Ishikawa (cell line): ENCODE measurements at regions not wholly inside any gene's neighbourhood (a gene's known extent, or its start where the extent isn't known, plus 50 kb on each side); places are given as distances from the start of the nearest gene placed in this dataset.

Experiments used
- CEBPB ChIP-seq: IDR thresholded peaks from 2 replicates; pipeline ENCODE4 v1.6.1; 2012
- CREB1 ChIP-seq: IDR thresholded peaks from 2 replicates; pipeline ENCODE4 v1.6.1; 2012; ENCODE audit warnings: low read depth
- EGR1 ChIP-seq: IDR thresholded peaks from 2 replicates; pipeline ENCODE4 v1.6.1; 2012
- EP300 ChIP-seq: IDR thresholded peaks from 2 replicates; pipeline ENCODE4 v1.6.1; 2012; ENCODE audit warnings: borderline replicate concordance
- FOXM1 ChIP-seq: IDR thresholded peaks from 2 replicates; pipeline ENCODE4 v1.6.1; 2012; ENCODE audit warnings: low read depth, borderline replicate concordance
- MAX ChIP-seq: IDR thresholded peaks from 2 replicates; pipeline ENCODE4 v1.6.1; 2012
- NFIC ChIP-seq: IDR thresholded peaks from 2 replicates; pipeline ENCODE4 v1.6.1; 2012
- RAD21 ChIP-seq: IDR thresholded peaks from 2 replicates; pipeline ENCODE4 v1.6.1; 2012; ENCODE audit warnings: low read depth
- REST ChIP-seq: IDR thresholded peaks from 2 replicates; pipeline ENCODE4 v1.6.1; 2012; ENCODE audit warnings: low read depth, mild to moderate bottlenecking
- TAF1 ChIP-seq: IDR thresholded peaks from 2 replicates; pipeline ENCODE4 v1.6.1; 2012; ENCODE audit warnings: low read depth, mild to moderate bottlenecking
- TCF12 ChIP-seq: IDR thresholded peaks from 2 replicates; pipeline ENCODE4 v1.6.1; 2012; ENCODE audit warnings: low read depth
- TEAD4 ChIP-seq: IDR thresholded peaks from 2 replicates; pipeline ENCODE4 v1.6.1; 2012
- YY1 ChIP-seq: IDR thresholded peaks from 2 replicates; pipeline ENCODE4 v1.6.1; 2012; ENCODE audit warnings: low read depth
- ZBTB7A ChIP-seq: IDR thresholded peaks from 2 replicates; pipeline ENCODE4 v1.6.1; 2012; ENCODE audit warnings: low read depth
- TF ChIP-seq, protein P1 (sequence below): IDR thresholded peaks from 2 replicates; pipeline ENCODE4 v1.6.1; 2012

DNA sequence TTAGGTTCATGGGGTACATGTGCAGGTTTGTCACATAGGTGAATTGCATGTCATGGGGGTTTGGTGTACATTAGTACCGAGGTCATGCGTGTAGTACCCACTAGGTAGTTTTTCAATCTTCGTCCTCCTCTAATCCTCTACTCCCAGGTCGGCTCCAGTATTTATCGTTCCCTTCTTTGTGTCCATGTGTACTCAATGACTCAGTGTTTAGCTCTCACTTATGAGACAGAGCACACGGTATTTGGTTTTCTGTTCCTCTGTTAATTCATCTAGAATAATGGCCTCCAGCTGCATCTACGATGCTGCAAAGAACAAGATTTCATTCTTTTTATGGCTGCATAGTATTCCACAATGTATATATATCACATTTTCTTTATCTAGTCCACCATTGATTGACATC, 850.9 kb upstream of the MDGA2 start:
- TF ChIP-seq ZBTB7A (no peak), NFIC (no peak), TCF12 (no peak)

GRCh38 chr14:48504921-48505320, 829.5 kb upstream of the MDGA2 start:
- TF ChIP-seq FOXM1: no peak
- no peak for TF ChIP-seq TEAD4
- TF ChIP-seq MAX: no peak
- TF ChIP-seq NFIC: no peak
- no peak for TF ChIP-seq ZBTB7A
- TF ChIP-seq, protein P1, sequence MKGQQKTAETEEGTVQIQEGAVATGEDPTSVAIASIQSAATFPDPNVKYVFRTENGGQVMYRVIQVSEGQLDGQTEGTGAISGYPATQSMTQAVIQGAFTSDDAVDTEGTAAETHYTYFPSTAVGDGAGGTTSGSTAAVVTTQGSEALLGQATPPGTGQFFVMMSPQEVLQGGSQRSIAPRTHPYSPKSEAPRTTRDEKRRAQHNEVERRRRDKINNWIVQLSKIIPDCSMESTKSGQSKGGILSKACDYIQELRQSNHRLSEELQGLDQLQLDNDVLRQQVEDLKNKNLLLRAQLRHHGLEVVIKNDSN: no peak

DNA sequence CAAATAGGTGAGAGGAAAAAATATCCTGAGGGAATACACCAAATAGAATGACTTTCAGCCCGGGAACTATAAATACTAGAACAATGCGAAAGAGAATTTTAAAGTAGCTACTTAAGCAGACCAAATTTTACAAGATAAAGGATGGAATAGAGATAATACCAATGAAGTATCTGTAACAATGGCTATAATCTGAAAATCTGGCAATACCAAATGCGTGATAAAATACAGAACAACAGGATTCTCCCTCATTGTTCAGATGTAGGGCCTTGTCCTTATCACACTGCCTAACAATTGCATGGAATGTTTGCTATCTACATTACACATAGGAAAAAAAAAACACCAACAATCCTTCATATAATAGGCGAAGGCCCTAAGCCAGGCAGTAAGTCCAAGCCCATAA, 815.4 kb upstream of the MDGA2 start:
- no peak for TF ChIP-seq RAD21
- TF ChIP-seq YY1: no peak
- no peak for TF ChIP-seq MAX
- no peak for TF ChIP-seq CEBPB
- no peak for TF ChIP-seq TEAD4
- TF ChIP-seq EP300: no peak
- TF ChIP-seq NFIC: no peak
- TF ChIP-seq FOXM1: no peak
- TF ChIP-seq, protein P1: no peak
- TF ChIP-seq CREB1: no peak
- no peak for TF ChIP-seq ZBTB7A

- TF ChIP-seq, protein P1: no peak
- no peak for TF ChIP-seq CREB1
- TF ChIP-seq TAF1: no peak
- TF ChIP-seq TCF12: no peak
- TF ChIP-seq ZBTB7A: no peak
- TF ChIP-seq EP300: no peak
- TF ChIP-seq NFIC: no peak
- no peak for TF ChIP-seq RAD21
- no peak for TF ChIP-seq EGR1
Observed at GRCh38 chr14:48473944-48474343, 798.5 kb upstream of the MDGA2 start.

- TF ChIP-seq CEBPB: no peak
- TF ChIP-seq CREB1: no peak
Observed at GRCh38 chr14:48456051-48456450, 780.6 kb upstream of the MDGA2 start.

GRCh38 chr14:48454887-48455286, 779.5 kb upstream of the MDGA2 start:
- TF ChIP-seq NFIC: no peak
- no peak for TF ChIP-seq TCF12
- TF ChIP-seq TEAD4: no peak
- TF ChIP-seq FOXM1: no peak
- TF ChIP-seq EGR1: no peak
- TF ChIP-seq CEBPB: no peak
- no peak for TF ChIP-seq ZBTB7A
- TF ChIP-seq, protein P1: no peak
- TF ChIP-seq MAX: no peak

DNA sequence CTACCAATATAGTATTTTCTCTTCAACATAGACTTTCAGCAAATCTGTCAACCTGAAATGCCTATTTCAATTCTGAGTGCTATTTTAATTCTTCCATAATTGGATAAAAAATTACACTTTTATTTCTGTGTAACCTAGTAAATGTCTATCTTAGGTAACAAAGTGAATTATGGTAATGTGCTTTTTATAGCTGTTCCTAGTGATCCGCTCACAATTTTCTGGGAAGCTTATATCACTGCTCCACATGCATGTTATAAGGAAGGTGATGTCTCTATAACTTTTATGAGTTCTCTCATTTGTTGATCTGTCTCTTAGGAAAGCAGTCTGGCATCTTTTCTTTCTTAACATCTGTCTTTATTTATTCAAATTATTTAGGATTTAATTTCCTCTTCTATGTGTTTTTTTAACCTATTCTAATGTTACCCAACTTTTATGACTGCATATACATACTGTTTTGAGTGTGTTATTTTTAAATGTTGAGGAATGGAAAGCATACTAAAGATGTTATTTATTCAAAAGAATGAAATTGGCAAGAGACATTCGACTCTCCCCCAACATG, 777.1 kb upstream of the MDGA2 start:
- TF ChIP-seq FOXM1 (no peak), CREB1 (no peak), ZBTB7A (no peak), TEAD4 (no peak), RAD21 (no peak), TAF1 (no peak), REST (no peak), CEBPB (no peak), EGR1 (no peak), MAX (no peak), EP300 (no peak), YY1 (no peak), TCF12 (no peak), NFIC (no peak)
- TF ChIP-seq, protein P1: no peak
